ENCODE measurements at regions not wholly inside any gene's neighbourhood (a gene's known extent, or its start where the extent isn't known, plus 50 kb on each side); places are given as distances from the start of the nearest gene placed in this dataset.

GRCh38 chr13:80498433-80498832, 157.5 kb upstream of the SPRY2 start:
- Histone ChIP-seq H3K4me2 (ENCODE audit: insufficient read depth, low read length) (no peak overlapping the region), H3K4me1 (ENCODE audit: control insufficient read depth, extremely low read depth, insufficient read depth, low read length) (no peaks in the 10 kb centered on the region), H2AFZ (ENCODE audit: low read depth, low read length) (no peak overlapping the region), H3K9me1 (replicated peaks; ENCODE audit: control insufficient read depth, extremely low read depth, insufficient read depth, low read length) (no peaks in the 10 kb centered on the region), H3K27ac (ENCODE audit: insufficient read depth, low read depth, low read length) (no peak overlapping the region), H3K79me2 (ENCODE audit: control insufficient read depth, insufficient read depth, low read length) (no peaks in the 10 kb centered on the region), H3K27me3 (ENCODE audit: control insufficient read depth in 2 of 2, insufficient read depth in 2 of 2, low read length in 2 of 2) (no peaks in the 10 kb centered on the region), H3K36me3 (ENCODE audit: control insufficient read depth in 2 of 2, extremely low read depth in 1 of 2, insufficient read depth in 2 of 2, low read length in 2 of 2) (no peaks in the 10 kb centered on the region), H3K9me3 (replicated peaks; ENCODE audit: control insufficient read depth, insufficient read depth, low read length) (no peaks in the 10 kb centered on the region), H3K4me3 (replicated peaks in 1 of 3; ENCODE audit: insufficient read depth in 1 of 3, low read depth in 1 of 3, low read length in 3 of 3) (no peak overlapping the region), H4K20me1 (replicated peaks; ENCODE audit: control insufficient read depth, extremely low read depth, insufficient read depth, low read length) (no peaks in the 10 kb centered on the region), H3K9ac (replicated peaks; ENCODE audit: extremely low read depth, insufficient read depth, low read length) (no peak overlapping the region)
- TF ChIP-seq MYC (IDR thresholded peaks at IDR 0.05; ENCODE audit: low read depth, low read length): no peak
- no peak for TF ChIP-seq POLR2A (IDR thresholded peaks at IDR 0.05; ENCODE audit: low read depth, low read length)
- no peak for TF ChIP-seq MAX (IDR thresholded peaks at IDR 0.05; ENCODE audit: insufficient read depth, insufficient read length)
- no peak for TF ChIP-seq JUN (IDR thresholded peaks at IDR 0.05; ENCODE audit: borderline replicate concordance, insufficient read depth, insufficient read length, low read depth)
- no peak for TF ChIP-seq FOS (IDR thresholded peaks at IDR 0.05; ENCODE audit: borderline replicate concordance, insufficient read depth, low read length)
- no peak for TF ChIP-seq POLR2AphosphoS5 (IDR thresholded peaks at IDR 0.05; ENCODE audit: insufficient read depth, low read depth, low read length)
- no peak for TF ChIP-seq CTCF (IDR thresholded peaks at IDR 0.05; ENCODE audit: extremely low read depth in 1 of 2, insufficient read depth in 1 of 2, low read depth in 1 of 2, low read length in 2 of 2)
- no peak for TF ChIP-seq EZH2 (IDR thresholded peaks at IDR 0.05; ENCODE audit: borderline replicate concordance, low read depth, low read length, severe bottlenecking)
- no peak for TF ChIP-seq GATA2 (IDR thresholded peaks at IDR 0.05; ENCODE audit: insufficient read depth, insufficient read length, low read depth, low read length)
- DNase-seq (ENCODE audit: low read depth, low spot score) (no peak), FAIRE-seq (no peak)
- POLR2A ChIA-PET: no interaction called here
- intact Hi-C loops (cut with micrococcal nuclease) (no loop called here), dilution Hi-C loops (cut with MboI; ENCODE audit: extremely low pct_ligation_motif_present, low sequenced_read_pairs) (no loop called here)
- CTCF ChIA-PET: interaction anchor here (1.4 kb wide), 1 partner anchor 12 kb away, joined by 6 read pairs; no protein-coding TSS in a partner anchor
- BruUV-seq (replicated peaks): no TSS peak

Data from endothelial cell of umbilical vein (primary cell).